ENCODE measurements at regions not wholly inside any gene's neighbourhood (a gene's known extent, or its start where the extent isn't known, plus 50 kb on each side); places are given as distances from the start of the nearest gene placed in this dataset.

- DNase-seq, result no peak
These were observed 63.9 kb upstream of the SORCS3 start for GRCh38 chr10:104577163-104577562.

- DNase-seq, result no peak
These were observed 63.1 kb upstream of the SORCS3 start for GRCh38 chr10:104577861-104578521.

GRCh38 chr10:104578671-104579070, 62.4 kb upstream of the SORCS3 start:
- no peak for DNase-seq

- DNase-seq, result no peak
These were observed 62.0 kb upstream of the SORCS3 start for GRCh38 chr10:104579136-104579535.

- no peak for DNase-seq
These were observed 60.8 kb upstream of the SORCS3 start for GRCh38 chr10:104580321-104580720.

GRCh38 chr10:104580774-104581675, 60.1 kb upstream of the SORCS3 start:
- peak; percentile 2 for DNase-seq

GRCh38 chr10:104581884-104582601, 59.0 kb upstream of the SORCS3 start:
- DNase-seq, result no peak

GRCh38 chr10:104582602-104582951, 58.5 kb upstream of the SORCS3 start:
- no peak for DNase-seq

- no peak for DNase-seq
These were observed 58.1 kb upstream of the SORCS3 start for GRCh38 chr10:104582966-104583365.

GRCh38 chr10:104584541-104584940, 56.5 kb upstream of the SORCS3 start:
- no peak for DNase-seq

GRCh38 chr10:104587751-104588150, 53.3 kb upstream of the SORCS3 start:
- no peak for DNase-seq

- no peak for DNase-seq
These were observed 51.7 kb upstream of the SORCS3 start for GRCh38 chr10:104589431-104589830.

- no peak for DNase-seq
These were observed 51.2 kb upstream of the SORCS3 start for GRCh38 chr10:104589871-104590270.
